SK-N-SH treated with all-trans-retinoic acid at 6 μM for 48 hours (cell line): ENCODE measurements at regions not wholly inside any gene's neighbourhood (a gene's known extent, or its start where the extent isn't known, plus 50 kb on each side); places are given as distances from the start of the nearest gene placed in this dataset.

Source experiments
- ATAC-seq: fragments of 200-7000 bp; cut with Tn5 transposase; 3 replicates; pipeline ENCODE4 v1.9.1; 2020; ENCODE audit warnings: mild to moderate bottlenecking, moderate library complexity
- ARNTL ChIP-seq: fragments of 450-650 bp; formaldehyde crosslinking; IDR thresholded peaks from 2 replicates; pipeline ENCODE4 v1.5.0; 2020; ENCODE audit warnings: low read depth, mild to moderate bottlenecking, moderate library complexity, borderline replicate concordance
- BACH2 ChIP-seq: fragments of 250-450 bp; sonication (Bioruptor Pico); IDR thresholded peaks from 2 replicates; pipeline ENCODE4 v1.9.0; 2021; ENCODE audit warnings: mild to moderate bottlenecking, borderline replicate concordance
- CSDC2 ChIP-seq: fragments of 250-450 bp; sonication (Bioruptor Pico); IDR thresholded peaks from 2 replicates; pipeline ENCODE4 v1.5.0; 2020; ENCODE audit warnings: mild to moderate bottlenecking, moderate library complexity
- ESRRG ChIP-seq: fragments of 250-450 bp; sonication (Bioruptor Pico); IDR thresholded peaks from 2 replicates; pipeline ENCODE4 v1.6.1; 2021; ENCODE audit warnings: mild to moderate bottlenecking
- GLIS3 ChIP-seq: fragments of 250-450 bp; sonication (Bioruptor Pico); IDR thresholded peaks from 2 replicates; pipeline ENCODE4 v1.5.0; 2020; ENCODE audit warnings: mild to moderate bottlenecking, moderate library complexity
- ISL1 ChIP-seq: fragments of 250-450 bp; sonication (Bioruptor Pico); IDR thresholded peaks from 2 replicates; pipeline ENCODE4 v2.1.2; 2022; ENCODE audit warnings: mild to moderate bottlenecking, moderate library complexity
- OSR1 ChIP-seq: fragments of 250-450 bp; sonication (Bioruptor Pico); IDR thresholded peaks from 2 replicates; pipeline ENCODE4 v1.8.0; 2022; ENCODE audit warnings: moderate library complexity, mild to moderate bottlenecking, inconsistent platforms
- PPARA ChIP-seq: fragments of 250-450 bp; sonication (Bioruptor Pico); IDR thresholded peaks from 2 replicates; pipeline ENCODE4 v1.5.0; 2020; ENCODE audit warnings: mild to moderate bottlenecking, borderline replicate concordance
- RARB ChIP-seq: fragments of 250-450 bp; sonication (Bioruptor Pico); IDR thresholded peaks from 2 replicates; pipeline ENCODE4 v1.8.0; 2021; ENCODE audit warnings: mild to moderate bottlenecking, moderate library complexity
- SNAI2 ChIP-seq: fragments of 250-450 bp; sonication (Bioruptor Pico); IDR thresholded peaks from 2 replicates; pipeline ENCODE4 v1.5.0; 2020; ENCODE audit warnings: mild to moderate bottlenecking, moderate library complexity
- TCF4 ChIP-seq: fragments of 250-450 bp; sonication (Bioruptor Pico); IDR thresholded peaks from 2 replicates; pipeline ENCODE4 v1.8.0; 2021; ENCODE audit warnings: mild to moderate bottlenecking, moderate library complexity, borderline replicate concordance
- TOX ChIP-seq: fragments of 250-450 bp; sonication (Bioruptor Pico); IDR thresholded peaks from 2 replicates; pipeline ENCODE4 v1.8.0; 2021; ENCODE audit warnings: mild to moderate bottlenecking, moderate library complexity, borderline replicate concordance
- ZC3H10 ChIP-seq: fragments of 250-450 bp; sonication (Bioruptor Pico); IDR thresholded peaks from 2 replicates; pipeline ENCODE4 v1.5.1; 2021; ENCODE audit warnings: mild to moderate bottlenecking, moderate library complexity
- ZFP3 ChIP-seq: fragments of 250-450 bp; sonication (Bioruptor Pico); IDR thresholded peaks from 2 replicates; pipeline ENCODE4 v1.5.0; 2020; ENCODE audit warnings: mild to moderate bottlenecking, moderate library complexity
- ZFP30 ChIP-seq: fragments of 450-650 bp; formaldehyde crosslinking; IDR thresholded peaks from 2 replicates; pipeline ENCODE4 v1.5.0; 2022; ENCODE audit warnings: mild to moderate bottlenecking, moderate library complexity
- ZNF565 ChIP-seq: fragments of 450-650 bp; formaldehyde crosslinking; conservative IDR thresholded peaks from 2 replicates; pipeline ENCODE4 v1.5.0; 2020; ENCODE audit warnings: low read depth, mild to moderate bottlenecking, moderate library complexity
- ZNF70 ChIP-seq: fragments of 450-650 bp; formaldehyde crosslinking; IDR thresholded peaks from 2 replicates; pipeline ENCODE4 v1.5.0; 2020; ENCODE audit warnings: mild to moderate bottlenecking, moderate library complexity
- ZNF8 ChIP-seq: fragments of 450-650 bp; formaldehyde crosslinking; IDR thresholded peaks from 2 replicates; pipeline ENCODE4 v1.5.0; 2020; ENCODE audit warnings: mild to moderate bottlenecking, moderate library complexity
- TF ChIP-seq, protein P1 (sequence below): fragments of 250-450 bp; sonication (Bioruptor Pico); IDR thresholded peaks from 2 replicates; pipeline ENCODE4 v1.8.0; 2020; ENCODE audit warnings: mild to moderate bottlenecking, moderate library complexity, borderline replicate concordance
- TF ChIP-seq, protein P2 (sequence below): fragments of 250-450 bp; sonication (Bioruptor Pico); IDR thresholded peaks from 2 replicates; pipeline ENCODE4 v1.5.1; 2020; ENCODE audit warnings: low read depth, mild to moderate bottlenecking, moderate library complexity
- TF ChIP-seq, protein P3 (sequence below): fragments of 250-450 bp; sonication (Bioruptor Pico); IDR thresholded peaks from 2 replicates; pipeline ENCODE4 v1.8.0; 2021; ENCODE audit warnings: low read depth, mild to moderate bottlenecking, moderate library complexity, borderline replicate concordance
- TF ChIP-seq, protein P4 (sequence below): fragments of 250-450 bp; sonication (Bioruptor Pico); IDR thresholded peaks from 2 replicates; pipeline ENCODE4 v1.5.1; 2021; ENCODE audit warnings: mild to moderate bottlenecking, moderate library complexity
- TF ChIP-seq, protein P5 (sequence below): fragments of 250-450 bp; sonication (Bioruptor Pico); IDR thresholded peaks from 2 replicates; pipeline ENCODE4 v1.5.0; 2020; ENCODE audit warnings: mild to moderate bottlenecking, moderate library complexity

DNA sequence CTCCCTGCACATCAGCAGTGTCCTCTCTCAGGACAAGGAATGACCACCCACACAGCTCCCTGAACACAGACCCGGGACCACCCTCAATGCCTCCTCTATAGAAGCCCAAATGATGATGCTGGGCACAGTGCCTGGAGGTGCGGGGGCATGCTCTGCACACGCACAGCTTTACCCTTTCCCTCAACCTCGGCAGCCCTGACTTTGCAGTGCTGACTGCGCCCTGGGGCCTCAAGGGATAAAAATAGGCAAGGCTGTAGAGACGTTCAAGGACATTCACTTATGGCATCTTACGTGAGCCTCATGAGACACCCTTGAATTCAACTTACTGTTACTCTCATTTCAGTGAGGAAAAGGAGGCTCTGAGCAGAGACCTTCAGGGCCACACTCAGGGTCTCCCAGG is 521.6 kb upstream of the MGMT start:
- TF ChIP-seq OSR1 (CRISPR knock-in tag), result no peak
- TF ChIP-seq ZFP30 (CRISPR knock-in tag), result no peak
- no peak for TF ChIP-seq BACH2
- TF ChIP-seq GLIS3 (CRISPR knock-in tag), result no peak
- TF ChIP-seq, protein P1, sequence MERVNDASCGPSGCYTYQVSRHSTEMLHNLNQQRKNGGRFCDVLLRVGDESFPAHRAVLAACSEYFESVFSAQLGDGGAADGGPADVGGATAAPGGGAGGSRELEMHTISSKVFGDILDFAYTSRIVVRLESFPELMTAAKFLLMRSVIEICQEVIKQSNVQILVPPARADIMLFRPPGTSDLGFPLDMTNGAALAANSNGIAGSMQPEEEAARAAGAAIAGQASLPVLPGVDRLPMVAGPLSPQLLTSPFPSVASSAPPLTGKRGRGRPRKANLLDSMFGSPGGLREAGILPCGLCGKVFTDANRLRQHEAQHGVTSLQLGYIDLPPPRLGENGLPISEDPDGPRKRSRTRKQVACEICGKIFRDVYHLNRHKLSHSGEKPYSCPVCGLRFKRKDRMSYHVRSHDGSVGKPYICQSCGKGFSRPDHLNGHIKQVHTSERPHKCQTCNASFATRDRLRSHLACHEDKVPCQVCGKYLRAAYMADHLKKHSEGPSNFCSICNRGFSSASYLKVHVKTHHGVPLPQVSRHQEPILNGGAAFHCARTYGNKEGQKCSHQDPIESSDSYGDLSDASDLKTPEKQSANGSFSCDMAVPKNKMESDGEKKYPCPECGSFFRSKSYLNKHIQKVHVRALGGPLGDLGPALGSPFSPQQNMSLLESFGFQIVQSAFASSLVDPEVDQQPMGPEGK, result no peak
- no peak for TF ChIP-seq CSDC2 (CRISPR knock-in tag)
- TF ChIP-seq, protein P2, sequence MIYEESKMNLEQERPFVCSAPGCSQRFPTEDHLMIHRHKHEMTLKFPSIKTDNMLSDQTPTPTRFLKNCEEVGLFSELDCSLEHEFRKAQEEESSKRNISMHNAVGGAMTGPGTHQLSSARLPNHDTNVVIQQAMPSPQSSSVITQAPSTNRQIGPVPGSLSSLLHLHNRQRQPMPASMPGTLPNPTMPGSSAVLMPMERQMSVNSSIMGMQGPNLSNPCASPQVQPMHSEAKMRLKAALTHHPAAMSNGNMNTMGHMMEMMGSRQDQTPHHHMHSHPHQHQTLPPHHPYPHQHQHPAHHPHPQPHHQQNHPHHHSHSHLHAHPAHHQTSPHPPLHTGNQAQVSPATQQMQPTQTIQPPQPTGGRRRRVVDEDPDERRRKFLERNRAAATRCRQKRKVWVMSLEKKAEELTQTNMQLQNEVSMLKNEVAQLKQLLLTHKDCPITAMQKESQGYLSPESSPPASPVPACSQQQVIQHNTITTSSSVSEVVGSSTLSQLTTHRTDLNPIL (CRISPR knock-in tag), result no peak
- no peak for TF ChIP-seq PPARA (CRISPR knock-in tag)
- TF ChIP-seq RARB (CRISPR knock-in tag), result no peak
- TF ChIP-seq, protein P3, sequence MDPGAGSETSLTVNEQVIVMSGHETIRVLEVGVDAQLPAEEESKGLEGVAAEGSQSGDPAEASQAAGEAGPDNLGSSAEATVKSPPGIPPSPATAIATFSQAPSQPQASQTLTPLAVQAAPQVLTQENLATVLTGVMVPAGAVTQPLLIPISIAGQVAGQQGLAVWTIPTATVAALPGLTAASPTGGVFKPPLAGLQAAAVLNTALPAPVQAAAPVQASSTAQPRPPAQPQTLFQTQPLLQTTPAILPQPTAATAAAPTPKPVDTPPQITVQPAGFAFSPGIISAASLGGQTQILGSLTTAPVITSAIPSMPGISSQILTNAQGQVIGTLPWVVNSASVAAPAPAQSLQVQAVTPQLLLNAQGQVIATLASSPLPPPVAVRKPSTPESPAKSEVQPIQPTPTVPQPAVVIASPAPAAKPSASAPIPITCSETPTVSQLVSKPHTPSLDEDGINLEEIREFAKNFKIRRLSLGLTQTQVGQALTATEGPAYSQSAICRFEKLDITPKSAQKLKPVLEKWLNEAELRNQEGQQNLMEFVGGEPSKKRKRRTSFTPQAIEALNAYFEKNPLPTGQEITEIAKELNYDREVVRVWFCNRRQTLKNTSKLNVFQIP (CRISPR knock-in tag), result no peak
- TF ChIP-seq ESRRG (CRISPR knock-in tag), result no peak
- no peak for TF ChIP-seq ZNF8 (CRISPR knock-in tag)
- TF ChIP-seq, protein P4, sequence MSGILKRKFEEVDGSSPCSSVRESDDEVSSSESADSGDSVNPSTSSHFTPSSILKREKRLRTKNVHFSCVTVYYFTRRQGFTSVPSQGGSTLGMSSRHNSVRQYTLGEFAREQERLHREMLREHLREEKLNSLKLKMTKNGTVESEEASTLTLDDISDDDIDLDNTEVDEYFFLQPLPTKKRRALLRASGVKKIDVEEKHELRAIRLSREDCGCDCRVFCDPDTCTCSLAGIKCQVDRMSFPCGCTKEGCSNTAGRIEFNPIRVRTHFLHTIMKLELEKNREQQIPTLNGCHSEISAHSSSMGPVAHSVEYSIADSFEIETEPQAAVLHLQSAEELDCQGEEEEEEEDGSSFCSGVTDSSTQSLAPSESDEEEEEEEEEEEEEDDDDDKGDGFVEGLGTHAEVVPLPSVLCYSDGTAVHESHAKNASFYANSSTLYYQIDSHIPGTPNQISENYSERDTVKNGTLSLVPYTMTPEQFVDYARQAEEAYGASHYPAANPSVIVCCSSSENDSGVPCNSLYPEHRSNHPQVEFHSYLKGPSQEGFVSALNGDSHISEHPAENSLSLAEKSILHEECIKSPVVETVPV (CRISPR knock-in tag), result no peak
- TF ChIP-seq, protein P5, sequence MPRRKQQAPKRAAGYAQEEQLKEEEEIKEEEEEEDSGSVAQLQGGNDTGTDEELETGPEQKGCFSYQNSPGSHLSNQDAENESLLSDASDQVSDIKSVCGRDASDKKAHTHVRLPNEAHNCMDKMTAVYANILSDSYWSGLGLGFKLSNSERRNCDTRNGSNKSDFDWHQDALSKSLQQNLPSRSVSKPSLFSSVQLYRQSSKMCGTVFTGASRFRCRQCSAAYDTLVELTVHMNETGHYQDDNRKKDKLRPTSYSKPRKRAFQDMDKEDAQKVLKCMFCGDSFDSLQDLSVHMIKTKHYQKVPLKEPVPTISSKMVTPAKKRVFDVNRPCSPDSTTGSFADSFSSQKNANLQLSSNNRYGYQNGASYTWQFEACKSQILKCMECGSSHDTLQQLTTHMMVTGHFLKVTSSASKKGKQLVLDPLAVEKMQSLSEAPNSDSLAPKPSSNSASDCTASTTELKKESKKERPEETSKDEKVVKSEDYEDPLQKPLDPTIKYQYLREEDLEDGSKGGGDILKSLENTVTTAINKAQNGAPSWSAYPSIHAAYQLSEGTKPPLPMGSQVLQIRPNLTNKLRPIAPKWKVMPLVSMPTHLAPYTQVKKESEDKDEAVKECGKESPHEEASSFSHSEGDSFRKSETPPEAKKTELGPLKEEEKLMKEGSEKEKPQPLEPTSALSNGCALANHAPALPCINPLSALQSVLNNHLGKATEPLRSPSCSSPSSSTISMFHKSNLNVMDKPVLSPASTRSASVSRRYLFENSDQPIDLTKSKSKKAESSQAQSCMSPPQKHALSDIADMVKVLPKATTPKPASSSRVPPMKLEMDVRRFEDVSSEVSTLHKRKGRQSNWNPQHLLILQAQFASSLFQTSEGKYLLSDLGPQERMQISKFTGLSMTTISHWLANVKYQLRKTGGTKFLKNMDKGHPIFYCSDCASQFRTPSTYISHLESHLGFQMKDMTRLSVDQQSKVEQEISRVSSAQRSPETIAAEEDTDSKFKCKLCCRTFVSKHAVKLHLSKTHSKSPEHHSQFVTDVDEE (CRISPR knock-in tag), result no peak
- no peak for TF ChIP-seq ARNTL (CRISPR knock-in tag)
- TF ChIP-seq ZFP3, result no peak
- no peak for TF ChIP-seq ZC3H10 (CRISPR knock-in tag)
- TF ChIP-seq, all 23 proteins: peak for 0

DNA sequence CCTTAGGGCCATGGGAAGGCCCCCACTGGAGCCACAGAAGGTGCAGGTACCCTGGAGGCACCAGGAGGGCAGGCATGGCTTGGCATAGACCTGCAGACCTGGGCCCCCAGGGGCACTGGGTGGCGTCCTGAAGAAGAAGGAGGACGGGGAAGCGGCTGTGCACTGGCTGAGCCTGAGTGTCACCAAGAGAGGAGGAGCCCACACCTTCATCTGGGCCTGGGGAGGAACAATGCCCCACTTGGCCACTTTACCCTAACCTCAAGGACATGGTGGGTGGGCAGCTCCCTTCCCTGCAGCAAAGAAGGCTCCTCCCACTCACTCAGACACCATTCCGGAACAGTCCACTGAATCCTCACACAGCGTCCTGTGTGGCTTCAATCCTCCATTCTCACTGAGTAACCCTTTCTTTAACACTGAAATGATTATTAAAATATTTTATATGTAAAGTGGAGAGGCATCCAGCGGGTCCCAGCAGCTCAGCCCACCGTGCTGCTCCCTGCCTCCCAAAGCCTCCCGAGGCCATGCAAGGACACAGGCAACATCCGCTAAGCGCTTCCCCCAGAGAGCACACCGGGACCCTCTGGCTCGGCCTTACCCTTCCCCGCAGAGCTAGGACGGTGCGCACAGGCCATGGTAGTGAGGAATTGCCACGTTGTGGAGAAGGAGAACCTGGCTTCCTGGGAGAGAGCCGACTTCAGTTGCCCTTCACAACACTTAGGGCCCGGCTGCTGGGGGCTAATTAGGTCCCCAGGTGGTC is 516.7 kb upstream of the MGMT start:
- no peak for ATAC-seq
- TF ChIP-seq OSR1 (CRISPR knock-in tag), result no peak
- TF ChIP-seq, protein P2 (CRISPR knock-in tag), result no peak
- TF ChIP-seq ZNF565, result no peak
- TF ChIP-seq ZNF8 (CRISPR knock-in tag), result no peak

More for the DNA sequence above, 521.6 kb upstream of the MGMT start:
- no peak for ATAC-seq

DNA sequence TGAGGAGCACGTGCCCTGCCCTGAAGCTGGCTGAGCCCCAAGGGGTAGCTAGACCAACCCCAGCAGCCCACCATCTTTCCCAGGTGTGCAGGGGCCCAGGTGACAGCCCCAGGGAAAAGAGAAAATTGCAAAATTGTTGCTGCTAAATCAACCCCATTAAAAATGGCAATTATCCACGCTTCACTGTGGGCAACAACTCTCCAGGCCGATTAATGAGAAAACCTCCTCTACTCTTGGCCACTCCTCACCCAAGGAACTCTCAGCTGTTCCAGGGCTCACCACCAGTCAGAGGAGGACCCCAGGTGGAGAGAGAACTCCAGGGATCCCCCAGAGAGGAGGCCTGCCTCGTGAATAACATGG is 516.1 kb upstream of the MGMT start:
- ATAC-seq, result no peak
- TF ChIP-seq ZC3H10 (CRISPR knock-in tag) (no peak), ISL1 (CRISPR knock-in tag) (no peak), ZNF70 (CRISPR knock-in tag) (no peak), ZFP30 (CRISPR knock-in tag) (no peak), ESRRG (CRISPR knock-in tag) (no peak), ARNTL (CRISPR knock-in tag) (no peak), SNAI2 (no peak), BACH2 (no peak), PPARA (CRISPR knock-in tag) (no peak), ZNF8 (CRISPR knock-in tag) (no peak), TCF4 (no peak), TOX (CRISPR knock-in tag) (no peak), CSDC2 (CRISPR knock-in tag) (no peak)
- TF ChIP-seq, protein P5 (CRISPR knock-in tag), result no peak
